H9 (cell line): ENCODE measurements at regions not wholly inside any gene's neighbourhood (a gene's known extent, or its start where the extent isn't known, plus 50 kb on each side); places are given as distances from the start of the nearest gene placed in this dataset.

Experiments used
- DNase-seq: peaks from one replicate; pipeline ENCODE4 v3.0.0-alpha.2; 2017
- H2AFZ ChIP-seq: one replicate; pipeline ENCODE4 v1.6.1; 2013; ENCODE audit warnings: mild to moderate bottlenecking, low read length, control low read depth, moderate library complexity
- H2AK5ac ChIP-seq: 2 replicates; pipeline ENCODE4 v1.6.1; 2013; ENCODE audit warnings: low read length, control low read depth, mixed read lengths; ENCODE audit not compliant: insufficient read length
- H2BK120ac ChIP-seq: one replicate; pipeline ENCODE4 v1.6.1; 2013; ENCODE audit warnings: low read depth, mild to moderate bottlenecking, low read length, control low read depth, inconsistent platforms; ENCODE audit not compliant: poor library complexity, severe bottlenecking
- H2BK12ac ChIP-seq: 2 replicates; pipeline ENCODE4 v1.6.1; 2013; ENCODE audit warnings: low read length, control low read depth, mixed read lengths, low read depth; ENCODE audit not compliant: insufficient read length
- H2BK15ac ChIP-seq: 2 replicates; pipeline ENCODE4 v1.6.1; 2013; ENCODE audit warnings: low read depth, low read length, control low read depth
- H2BK20ac ChIP-seq: one replicate; pipeline ENCODE4 v1.6.1; 2013; ENCODE audit warnings: low read depth, mild to moderate bottlenecking, low read length, control low read depth, inconsistent platforms; ENCODE audit not compliant: poor library complexity, severe bottlenecking
- H2BK5ac ChIP-seq: 2 replicates; pipeline ENCODE4 v1.6.1; 2013; ENCODE audit warnings: low read length, control low read depth, mixed read lengths; ENCODE audit not compliant: insufficient read length
- H3K14ac ChIP-seq: 2 replicates; pipeline ENCODE4 v1.6.1; 2013; ENCODE audit warnings: low read length, control low read depth; ENCODE audit not compliant: insufficient read depth
- H3K18ac ChIP-seq: 2 replicates; pipeline ENCODE4 v1.6.1; 2013; ENCODE audit warnings: low read depth, mild to moderate bottlenecking, mixed read lengths, low read length, control low read depth; ENCODE audit not compliant: insufficient read length
- H3K23ac ChIP-seq: 2 replicates; pipeline ENCODE4 v1.6.1; 2013; ENCODE audit warnings: low read length, control low read depth, mixed read lengths, low read depth; ENCODE audit not compliant: insufficient read length
- H3K23me2 ChIP-seq: 2 replicates; pipeline ENCODE4 v1.6.1; 2013; ENCODE audit warnings: low read depth, mild to moderate bottlenecking, mixed read lengths, low read length, control low read depth; ENCODE audit not compliant: insufficient read length, poor library complexity, severe bottlenecking
- H3K27ac ChIP-seq: 2 replicates; pipeline ENCODE4 v1.5.1; 2013; ENCODE audit warnings: low read length, control low read depth, mixed read lengths, low read depth; ENCODE audit not compliant: insufficient read length
- H3K27me3 ChIP-seq: 2 replicates; pipeline ENCODE4 v1.6.1; 2013; ENCODE audit warnings: low read length, control low read depth, inconsistent platforms; ENCODE audit not compliant: insufficient read depth
- H3K4ac ChIP-seq: 2 replicates; pipeline ENCODE4 v1.6.1; 2013; ENCODE audit warnings: low read depth, mild to moderate bottlenecking, control low read depth, inconsistent platforms, low read length, moderate library complexity
- H3K4me1 ChIP-seq: 2 replicates; pipeline ENCODE4 v1.6.1; 2013; ENCODE audit warnings: low read length, control low read depth, inconsistent platforms; ENCODE audit not compliant: insufficient read depth
- H3K4me2 ChIP-seq: 2 replicates; pipeline ENCODE4 v1.6.1; 2013; ENCODE audit warnings: low read length, control low read depth, mixed read lengths; ENCODE audit not compliant: insufficient read length, insufficient read depth
- H3K56ac ChIP-seq: 2 replicates; pipeline ENCODE4 v1.6.1; 2013; ENCODE audit warnings: low read depth, mild to moderate bottlenecking, mixed read lengths, low read length, control low read depth; ENCODE audit not compliant: insufficient read length
- H3K79me1 ChIP-seq: 2 replicates; pipeline ENCODE4 v1.6.1; 2013; ENCODE audit warnings: low read depth, mild to moderate bottlenecking, moderate library complexity, low read length, control low read depth, inconsistent platforms; ENCODE audit not compliant: insufficient read depth, poor library complexity, severe bottlenecking
- H3K79me2 ChIP-seq: 2 replicates; pipeline ENCODE4 v1.6.1; 2013; ENCODE audit warnings: low read length, control low read depth, inconsistent platforms; ENCODE audit not compliant: insufficient read depth
- H3K9ac ChIP-seq: 2 replicates; pipeline ENCODE4 v1.6.1; 2013; ENCODE audit warnings: low read length, control low read depth, mixed read lengths; ENCODE audit not compliant: insufficient read length; ENCODE audit errors: extremely low read depth
- H3K9me3 ChIP-seq: one replicate; pipeline ENCODE4 v1.6.1; 2013; ENCODE audit warnings: low read depth, low read length, inconsistent platforms; ENCODE audit not compliant: control insufficient read depth
- H3T11ph ChIP-seq: one replicate; pipeline ENCODE4 v1.6.1; 2013; ENCODE audit warnings: mild to moderate bottlenecking, low read length, control low read depth, inconsistent platforms
- H4K20me1 ChIP-seq: one replicate; pipeline ENCODE4 v1.6.1; 2013; ENCODE audit not compliant: control insufficient read depth, insufficient read length, insufficient read depth
- H4K5ac ChIP-seq: 2 replicates; pipeline ENCODE4 v1.6.1; 2013; ENCODE audit warnings: low read depth, mild to moderate bottlenecking, mixed read lengths, low read length, control low read depth; ENCODE audit not compliant: insufficient read length
- H4K8ac ChIP-seq: replicated peaks from 2 replicates; pipeline ENCODE4 v1.6.1; 2013; ENCODE audit warnings: low read length, control low read depth, mixed read lengths, low read depth; ENCODE audit not compliant: insufficient read length
- H4K91ac ChIP-seq: 2 replicates; pipeline ENCODE4 v1.6.1; 2013; ENCODE audit warnings: low read depth, mild to moderate bottlenecking, moderate library complexity, mixed read lengths, low read length, control low read depth; ENCODE audit not compliant: insufficient read length
- H3K27ac Mint-ChIP-seq, 3 experiments: 2 replicates in 2 of 3; 3 replicates in 1 of 3; pipeline ENCODE4 v1.8.0; 2020 to 2021; ENCODE audit warnings: mixed read lengths in 3 of 3, mild to moderate bottlenecking in 1 of 3, moderate library complexity in 1 of 3
- H3K27me3 Mint-ChIP-seq: 2 replicates; pipeline ENCODE4 v1.8.0; 2021; ENCODE audit warnings: low read depth, mild to moderate bottlenecking, moderate library complexity, mixed read lengths
- H3K36me3 Mint-ChIP-seq, 3 experiments: 2 replicates in 2 of 3; 3 replicates in 1 of 3; pipeline ENCODE4 v1.8.0; 2020 to 2021; ENCODE audit warnings: low read depth in 3 of 3, mixed read lengths in 3 of 3; ENCODE audit not compliant: insufficient read depth in 1 of 3
- H3K4me1 Mint-ChIP-seq, 2 experiments: 2 replicates each; pipeline ENCODE4 v1.8.0; 2020; ENCODE audit warnings: mixed read lengths in 2 of 2
- H3K4me3 Mint-ChIP-seq, 2 experiments: 2 replicates in 1 of 2; 3 replicates in 1 of 2; pipeline ENCODE4 v1.8.0; 2020 to 2021; ENCODE audit warnings: mild to moderate bottlenecking in 2 of 2, mixed read lengths in 2 of 2, moderate library complexity in 1 of 2
- H3K9me3 Mint-ChIP-seq, 2 experiments: 2 replicates in 1 of 2; 3 replicates in 1 of 2; pipeline ENCODE4 v1.8.0; 2020; ENCODE audit warnings: mild to moderate bottlenecking in 2 of 2, mixed read lengths in 2 of 2, moderate library complexity in 1 of 2
- WGBS: extraction: QIAGEN DNeasy Blood & Tissue Kit; methylation state at CpG from one replicate; pipeline ENCODE4 v1.1.7; 2013; ENCODE audit warnings: missing lambda C conversion rate, low lambda C conversion rate, mixed read lengths; ENCODE audit not compliant: insufficient read length; ENCODE audit errors: extremely low coverage; 5-methylcytosine and 5-hydroxymethylcytosine counted together
- TF ChIP-seq, protein P1 (sequence below): fragments of 200-600 bp; sonication (generic); conservative IDR thresholded peaks from 3 replicates; pipeline ENCODE4 v1.8.0; 2021; ENCODE audit warnings: antibody characterized with exemption, mild to moderate bottlenecking

DNA sequence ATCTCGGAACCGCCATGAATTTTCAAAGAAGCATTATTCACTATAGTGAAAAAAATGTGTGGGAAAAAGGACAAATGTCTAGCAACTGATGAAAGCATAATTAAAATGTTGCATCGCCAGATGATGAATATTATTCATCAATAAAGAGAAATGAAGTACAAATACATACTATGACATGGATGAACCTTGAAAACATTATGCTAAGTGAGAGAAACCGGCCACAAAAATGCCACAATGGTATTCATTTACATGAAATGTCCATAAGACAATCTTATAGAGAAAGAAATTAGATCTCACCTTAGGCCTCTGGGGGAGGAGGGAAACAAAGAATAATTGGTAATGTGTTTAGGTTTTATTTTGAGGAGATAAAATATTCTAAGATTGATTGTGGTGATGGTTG lies 645.0 kb downstream of the EFNB2 start:
- no peaks in the 10 kb centered on the region for H3K79me2 ChIP-seq
- no peak overlapping the region for H2BK20ac ChIP-seq
- no peaks in the 10 kb centered on the region for H3K4me1 ChIP-seq
- H3K79me1 ChIP-seq = no peaks in the 10 kb centered on the region
- H3K14ac ChIP-seq = no peak overlapping the region
- H3K4ac ChIP-seq = no peak overlapping the region
- H2BK120ac ChIP-seq = no peak overlapping the region
- no peak overlapping the region for H3K4me2 ChIP-seq
- TF ChIP-seq, protein P1, sequence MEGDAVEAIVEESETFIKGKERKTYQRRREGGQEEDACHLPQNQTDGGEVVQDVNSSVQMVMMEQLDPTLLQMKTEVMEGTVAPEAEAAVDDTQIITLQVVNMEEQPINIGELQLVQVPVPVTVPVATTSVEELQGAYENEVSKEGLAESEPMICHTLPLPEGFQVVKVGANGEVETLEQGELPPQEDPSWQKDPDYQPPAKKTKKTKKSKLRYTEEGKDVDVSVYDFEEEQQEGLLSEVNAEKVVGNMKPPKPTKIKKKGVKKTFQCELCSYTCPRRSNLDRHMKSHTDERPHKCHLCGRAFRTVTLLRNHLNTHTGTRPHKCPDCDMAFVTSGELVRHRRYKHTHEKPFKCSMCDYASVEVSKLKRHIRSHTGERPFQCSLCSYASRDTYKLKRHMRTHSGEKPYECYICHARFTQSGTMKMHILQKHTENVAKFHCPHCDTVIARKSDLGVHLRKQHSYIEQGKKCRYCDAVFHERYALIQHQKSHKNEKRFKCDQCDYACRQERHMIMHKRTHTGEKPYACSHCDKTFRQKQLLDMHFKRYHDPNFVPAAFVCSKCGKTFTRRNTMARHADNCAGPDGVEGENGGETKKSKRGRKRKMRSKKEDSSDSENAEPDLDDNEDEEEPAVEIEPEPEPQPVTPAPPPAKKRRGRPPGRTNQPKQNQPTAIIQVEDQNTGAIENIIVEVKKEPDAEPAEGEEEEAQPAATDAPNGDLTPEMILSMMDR = no peak
- Mint-ChIP-seq H3K27me3 (no peaks in the 10 kb centered on the region; the same call in 1 of the 2 replicates), H3K4me1 (no peaks in the 10 kb centered on the region), H3K27ac (no peak overlapping the region; a peak in 1 of 7 replicates), H3K36me3 (0 out of 7 replicates have a peak, but pooled peaks cover 0 to 6% (median 0%) of the 10 kb centered on the region in 3 experiments), H3K9me3 (peaks cover 0 to 11% of the 10 kb centered on the region in 2 experiments; a peak in 3 of 5 replicates), H3K4me3 (no peak overlapping the region)
- no peak overlapping the region for H3K9ac ChIP-seq
- H2AK5ac ChIP-seq = no peak overlapping the region
- no peak overlapping the region for H4K5ac ChIP-seq
- no peak overlapping the region for H3K18ac ChIP-seq
- no peak overlapping the region for H2BK15ac ChIP-seq
- H2AFZ ChIP-seq = no peak overlapping the region
- H2BK5ac ChIP-seq = no peak overlapping the region
- H3T11ph ChIP-seq = no peak overlapping the region
- no peak overlapping the region for H3K23ac ChIP-seq
- H3K27me3 ChIP-seq = no peaks in the 10 kb centered on the region
- WGBS = no CpG with 5 or more reads among the region's 4 CpGs
- H4K20me1 ChIP-seq = no peaks in the 10 kb centered on the region
- DNase-seq = no peak
- no peak overlapping the region for H3K56ac ChIP-seq
- H3K9me3 ChIP-seq = no peaks in the 10 kb centered on the region
- H2BK12ac ChIP-seq = no peak overlapping the region
- no peak overlapping the region for H4K8ac ChIP-seq
- no peak overlapping the region for H4K91ac ChIP-seq
- H3K23me2 ChIP-seq = no peaks in the 10 kb centered on the region
- H3K27ac ChIP-seq = no peak overlapping the region
